ENCODE measurements at regions not wholly inside any gene's neighbourhood (a gene's known extent, or its start where the extent isn't known, plus 50 kb on each side); places are given as distances from the start of the nearest gene placed in this dataset.

GRCh38 chr18:75936862-75937261, 509.4 kb upstream of the SMIM21 start:
- intact Hi-C loops (cut with DNase I) = no loop called here
- DNase-seq = no peak

- no peak for DNase-seq
- intact Hi-C loops (cut with DNase I) = no loop called here
Measured at GRCh38 chr18:75931079-75931478, 503.6 kb upstream of the SMIM21 start.

GRCh38 chr18:75928706-75929105, 501.2 kb upstream of the SMIM21 start:
- intact Hi-C loops (cut with DNase I) = no loop called here
- DNase-seq = no peak

GRCh38 chr18:75927791-75928190, 500.3 kb upstream of the SMIM21 start:
- intact Hi-C loops (cut with DNase I) = no loop called here
- no peak for DNase-seq

- intact Hi-C loops (cut with DNase I) = no loop called here
Measured at GRCh38 chr18:75926811-75927210, 499.3 kb upstream of the SMIM21 start.

GRCh38 chr18:75923169-75923568, 495.7 kb upstream of the SMIM21 start:
- intact Hi-C loops (cut with DNase I) = no loop called here
- DNase-seq = peak; percentile 13 to 94 (median 70)

More at GRCh38 chr18:75926811-75927210, 499.3 kb upstream of the SMIM21 start:
- no peak for DNase-seq

- DNase-seq = no peak
- intact Hi-C loops (cut with DNase I) = no loop called here
Measured at GRCh38 chr18:75916624-75916982, 489.1 kb upstream of the SMIM21 start.

- intact Hi-C loops (cut with DNase I) = no loop called here
- peak in 9 of 10 donors; percentile 33 to 95 (median 69) for DNase-seq
Measured at GRCh38 chr18:75915941-75916623, 488.6 kb upstream of the SMIM21 start.

GRCh38 chr18:75912829-75913228, 485.3 kb upstream of the SMIM21 start:
- DNase-seq = no peak
- intact Hi-C loops (cut with DNase I) = no loop called here

- intact Hi-C loops (cut with DNase I) = no loop called here
- peak in 1 of 10 donors; percentile 35 for DNase-seq
Measured at GRCh38 chr18:75904416-75904815, 476.9 kb upstream of the SMIM21 start.

GRCh38 chr18:75898651-75899050, 471.1 kb upstream of the SMIM21 start:
- intact Hi-C loops (cut with DNase I) = no loop called here
- no peak for DNase-seq

GRCh38 chr18:75897386-75897785, 469.9 kb upstream of the SMIM21 start:
- no peak for DNase-seq
- intact Hi-C loops (cut with DNase I) = no loop called here

- DNase-seq = no peak
- intact Hi-C loops (cut with DNase I) = no loop called here
Measured at GRCh38 chr18:75896865-75897264, 469.4 kb upstream of the SMIM21 start.

- intact Hi-C loops (cut with DNase I) = no loop called here
- DNase-seq = no peak
Measured at GRCh38 chr18:75895135-75895534, 467.6 kb upstream of the SMIM21 start.

- intact Hi-C loops (cut with DNase I) = no loop called here
- no peak for DNase-seq
Measured at GRCh38 chr18:75884728-75885127, 457.2 kb upstream of the SMIM21 start.

GRCh38 chr18:75880925-75881504, 453.5 kb upstream of the SMIM21 start:
- intact Hi-C loops (cut with DNase I) = no loop called here

GRCh38 chr18:75880266-75880665, 452.8 kb upstream of the SMIM21 start:
- no peak for DNase-seq
- intact Hi-C loops (cut with DNase I) = no loop called here

More at GRCh38 chr18:75880925-75881504, 453.5 kb upstream of the SMIM21 start:
- no peak for DNase-seq

- no peak for DNase-seq
- intact Hi-C loops (cut with DNase I) = no loop called here
Measured at GRCh38 chr18:75879196-75879595, 451.7 kb upstream of the SMIM21 start.

GRCh38 chr18:75875559-75875958, 448.1 kb upstream of the SMIM21 start:
- intact Hi-C loops (cut with DNase I) = no loop called here
- DNase-seq = no peak

GRCh38 chr18:75874401-75875089, 447.0 kb upstream of the SMIM21 start:
- no peak for DNase-seq
- intact Hi-C loops (cut with DNase I) = no loop called here

GRCh38 chr18:75871596-75871995, 444.1 kb upstream of the SMIM21 start:
- intact Hi-C loops (cut with DNase I) = no loop called here
- no peak for DNase-seq

GRCh38 chr18:75869162-75869561, 441.7 kb upstream of the SMIM21 start:
- no peak for DNase-seq
- intact Hi-C loops (cut with DNase I) = no loop called here
